Esophagus muscularis mucosa (tissue), 4 donors: ENCODE measurements at regions not wholly inside any gene's neighbourhood (a gene's known extent, or its start where the extent isn't known, plus 50 kb on each side); places are given as distances from the start of the nearest gene placed in this dataset.

Source experiments
- EP300 ChIP-seq: sonication (generic); formaldehyde crosslinking; IDR thresholded peaks from one replicate; pipeline ENCODE4 v1.6.1; 2017; ENCODE audit warnings: antibody characterized with exemption
- POLR2A ChIP-seq: fragments of 450-650 bp; IDR thresholded peaks from one replicate; pipeline ENCODE4 v1.6.1; 2017; ENCODE audit warnings: antibody characterized with exemption, moderate library complexity, mild to moderate bottlenecking, low read depth
- POLR2AphosphoS5 ChIP-seq, 2 donors: sonication (generic); formaldehyde crosslinking; IDR thresholded peaks; one replicate each; pipeline ENCODE4 v1.6.1; 2017; ENCODE audit warnings: antibody characterized with exemption in 2 of 2
- TF ChIP-seq, protein P1 (sequence below), 3 experiments: fragments of 200-600 bp in 2 of 3; fragments of 450-650 bp in 1 of 3; sonication (generic) in 2 of 3; IDR thresholded peaks; one replicate each; pipeline ENCODE4 v1.5.1; 2017 to 2019; ENCODE audit warnings: antibody characterized with exemption in 3 of 3, mild to moderate bottlenecking in 2 of 3, moderate library complexity in 1 of 3

DNA sequence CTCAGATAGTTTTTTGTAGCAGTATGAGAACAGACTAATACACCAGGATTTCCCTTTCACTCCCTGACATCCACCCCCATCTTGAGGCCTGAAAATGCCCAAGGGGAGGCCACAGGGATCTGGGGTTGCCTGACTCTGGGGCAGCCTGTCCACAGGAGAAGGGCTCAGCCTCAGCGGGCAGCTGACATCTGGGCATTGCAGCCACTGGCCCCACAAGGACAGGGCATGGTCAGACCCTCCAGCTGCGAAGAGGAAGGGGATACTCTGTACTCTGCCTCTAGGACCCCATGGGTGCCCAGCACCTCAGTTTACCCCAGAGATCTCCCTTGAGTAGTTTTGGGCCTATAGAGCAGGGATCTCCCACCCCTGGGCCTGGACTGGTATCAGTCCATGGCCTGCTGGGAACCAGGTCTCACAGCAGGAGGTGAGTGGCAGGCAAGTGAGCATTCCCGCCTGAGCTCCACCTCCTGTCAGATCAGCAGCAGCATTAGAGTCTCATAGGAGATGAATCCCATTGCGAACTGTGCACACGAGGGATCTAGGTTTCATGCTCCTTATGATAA, 138.9 kb downstream of the HMX1 start:
- TF ChIP-seq, protein P1, sequence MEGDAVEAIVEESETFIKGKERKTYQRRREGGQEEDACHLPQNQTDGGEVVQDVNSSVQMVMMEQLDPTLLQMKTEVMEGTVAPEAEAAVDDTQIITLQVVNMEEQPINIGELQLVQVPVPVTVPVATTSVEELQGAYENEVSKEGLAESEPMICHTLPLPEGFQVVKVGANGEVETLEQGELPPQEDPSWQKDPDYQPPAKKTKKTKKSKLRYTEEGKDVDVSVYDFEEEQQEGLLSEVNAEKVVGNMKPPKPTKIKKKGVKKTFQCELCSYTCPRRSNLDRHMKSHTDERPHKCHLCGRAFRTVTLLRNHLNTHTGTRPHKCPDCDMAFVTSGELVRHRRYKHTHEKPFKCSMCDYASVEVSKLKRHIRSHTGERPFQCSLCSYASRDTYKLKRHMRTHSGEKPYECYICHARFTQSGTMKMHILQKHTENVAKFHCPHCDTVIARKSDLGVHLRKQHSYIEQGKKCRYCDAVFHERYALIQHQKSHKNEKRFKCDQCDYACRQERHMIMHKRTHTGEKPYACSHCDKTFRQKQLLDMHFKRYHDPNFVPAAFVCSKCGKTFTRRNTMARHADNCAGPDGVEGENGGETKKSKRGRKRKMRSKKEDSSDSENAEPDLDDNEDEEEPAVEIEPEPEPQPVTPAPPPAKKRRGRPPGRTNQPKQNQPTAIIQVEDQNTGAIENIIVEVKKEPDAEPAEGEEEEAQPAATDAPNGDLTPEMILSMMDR (IDR thresholded peaks at IDR 0.05) = no peak
- TF ChIP-seq EP300 (no peak), POLR2A (no peak), POLR2AphosphoS5 (IDR thresholded peaks at IDR 0.05) (no peak)
